ENCODE measurements at regions not wholly inside any gene's neighbourhood (a gene's known extent, or its start where the extent isn't known, plus 50 kb on each side); places are given as distances from the start of the nearest gene placed in this dataset.

DNA sequence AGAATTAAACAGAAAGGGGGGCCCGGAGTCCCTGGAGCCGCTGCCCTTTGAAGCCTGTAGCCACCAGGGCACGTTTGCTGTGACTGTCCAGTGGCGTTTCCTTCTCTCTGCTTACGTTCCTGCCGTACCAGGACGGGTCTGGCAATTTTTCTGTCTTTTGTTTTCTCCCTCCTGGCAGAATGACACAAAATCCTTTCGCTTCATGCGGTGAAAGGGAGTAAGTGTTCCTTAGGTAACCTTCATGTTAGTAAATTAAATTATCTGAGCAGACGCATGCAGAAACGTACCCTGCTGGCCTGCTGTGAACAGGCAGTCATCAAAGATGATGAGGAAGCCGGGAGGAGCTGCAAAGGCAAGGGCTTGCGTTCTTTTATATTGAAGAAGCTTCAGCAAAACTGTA lies 299.3 kb upstream of the ARGLU1 start:
- in situ Hi-C loops (cut with HindIII; ENCODE audit: low pct_ligation_motif_present, low pct_unique_long_range_greater_than_20kb, low sequenced_read_pairs): no loop called here

DNA sequence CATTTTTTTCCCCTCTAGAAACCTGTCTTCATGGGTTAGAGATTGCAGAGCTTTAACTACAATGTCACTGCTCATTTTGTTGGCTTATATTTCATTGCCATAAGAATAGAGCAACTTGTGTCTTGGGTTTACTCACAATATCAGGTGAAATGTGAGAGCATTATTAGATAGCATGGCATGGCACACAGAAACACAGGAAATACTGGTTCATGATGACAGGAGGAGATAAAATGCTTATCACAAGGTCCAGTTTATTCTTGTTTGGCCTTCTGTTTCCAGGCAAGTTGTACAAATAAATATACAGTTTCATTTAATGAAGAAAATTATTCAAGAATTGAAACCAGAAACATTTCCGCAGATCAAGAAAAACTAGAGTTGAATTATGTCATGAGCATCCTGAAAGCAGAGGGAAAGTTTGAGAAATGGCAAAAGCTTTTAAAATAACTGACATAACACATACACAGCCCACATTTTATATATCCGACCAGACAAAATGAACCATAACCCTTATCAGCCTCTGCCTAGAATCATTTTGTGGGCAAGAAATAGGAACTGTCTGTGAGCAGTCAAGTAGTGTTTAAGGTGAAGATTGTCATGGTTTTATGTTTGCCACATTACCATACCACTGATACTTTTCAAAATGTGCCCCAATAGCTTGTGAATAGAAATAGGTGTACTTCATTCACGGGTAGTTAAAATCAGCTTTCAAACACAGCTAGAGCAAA lies 297.9 kb upstream of the ARGLU1 start:
- in situ Hi-C loops (cut with HindIII; ENCODE audit: low pct_ligation_motif_present, low pct_unique_long_range_greater_than_20kb, low sequenced_read_pairs): no loop called here

More for the DNA sequence above, 299.3 kb upstream of the ARGLU1 start:
- DNase-seq: no peak

DNA sequence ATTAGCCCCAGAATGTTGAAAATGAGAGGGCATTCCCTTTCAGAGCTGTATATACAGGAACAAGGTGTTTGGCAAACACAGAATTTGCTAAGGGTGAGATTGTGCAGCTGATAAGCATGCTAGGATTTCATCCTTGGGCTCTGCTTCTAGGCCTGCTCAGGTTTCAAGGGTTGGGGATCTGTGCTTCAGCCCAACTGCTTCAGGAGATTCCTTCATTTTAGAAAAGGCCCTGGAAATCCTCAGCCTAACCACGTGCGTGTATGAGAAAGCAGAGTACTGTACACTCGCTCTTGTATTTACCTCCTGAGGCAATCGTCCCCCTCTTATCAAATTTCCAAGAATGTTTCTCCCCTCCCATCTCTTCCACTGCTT lies 291.6 kb upstream of the ARGLU1 start:
- in situ Hi-C loops (cut with HindIII; ENCODE audit: low pct_ligation_motif_present, low pct_unique_long_range_greater_than_20kb, low sequenced_read_pairs): no loop called here
- no peak for DNase-seq

More for the DNA sequence above, 297.9 kb upstream of the ARGLU1 start:
- DNase-seq: no peak

DNA sequence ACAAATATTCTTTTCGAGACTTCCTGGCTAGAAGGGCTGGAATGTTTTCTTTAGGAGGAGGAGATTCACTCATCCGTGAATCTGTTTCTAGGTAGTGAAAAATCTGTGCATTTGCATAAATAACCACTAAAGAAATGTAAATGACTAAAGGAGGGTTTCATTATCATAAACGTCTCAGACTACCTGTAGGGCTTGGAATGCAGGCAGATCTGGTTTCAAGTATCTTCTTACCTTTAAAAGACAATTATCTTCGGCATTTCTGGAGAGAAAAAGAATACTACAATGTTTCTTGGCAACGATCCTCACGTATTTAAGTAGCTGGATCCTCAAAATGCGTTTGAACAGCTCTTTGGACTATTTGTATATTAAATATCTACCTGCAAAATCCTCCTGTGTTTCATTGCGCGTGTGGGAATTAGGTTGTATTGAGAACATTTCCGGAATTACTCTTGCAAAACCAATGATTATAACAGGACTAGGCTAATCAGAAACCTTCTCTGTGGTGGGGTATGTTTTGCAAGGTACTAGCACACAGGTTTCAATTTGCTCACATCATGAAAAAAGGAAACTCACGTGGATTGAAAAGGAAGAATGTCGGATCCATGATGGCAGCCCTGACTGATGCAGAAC lies 291.1 kb upstream of the ARGLU1 start:
- in situ Hi-C loops (cut with HindIII; ENCODE audit: low pct_ligation_motif_present, low pct_unique_long_range_greater_than_20kb, low sequenced_read_pairs): no loop called here
- DNase-seq: no peak

DNA sequence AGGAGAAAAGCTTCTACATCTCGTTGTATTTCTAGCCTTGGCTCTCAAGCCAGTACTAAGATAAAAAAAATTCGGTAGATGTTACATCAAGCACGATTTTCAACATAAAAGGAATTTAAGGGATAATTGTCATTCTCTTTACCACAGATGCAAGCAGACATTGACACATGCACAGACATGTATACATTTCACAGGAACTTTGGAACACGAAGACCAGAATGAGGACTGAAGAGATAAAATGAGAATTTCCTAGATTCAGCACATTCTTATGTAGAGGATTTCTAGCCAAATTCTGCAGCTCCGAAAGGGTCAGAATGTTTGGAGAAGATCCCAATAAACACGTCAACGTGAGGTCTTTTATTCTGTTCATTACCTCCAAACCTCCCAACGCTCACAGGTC lies 284.5 kb upstream of the ARGLU1 start:
- DNase-seq: no peak
- in situ Hi-C loops (cut with HindIII; ENCODE audit: low pct_ligation_motif_present, low pct_unique_long_range_greater_than_20kb, low sequenced_read_pairs): no loop called here

DNA sequence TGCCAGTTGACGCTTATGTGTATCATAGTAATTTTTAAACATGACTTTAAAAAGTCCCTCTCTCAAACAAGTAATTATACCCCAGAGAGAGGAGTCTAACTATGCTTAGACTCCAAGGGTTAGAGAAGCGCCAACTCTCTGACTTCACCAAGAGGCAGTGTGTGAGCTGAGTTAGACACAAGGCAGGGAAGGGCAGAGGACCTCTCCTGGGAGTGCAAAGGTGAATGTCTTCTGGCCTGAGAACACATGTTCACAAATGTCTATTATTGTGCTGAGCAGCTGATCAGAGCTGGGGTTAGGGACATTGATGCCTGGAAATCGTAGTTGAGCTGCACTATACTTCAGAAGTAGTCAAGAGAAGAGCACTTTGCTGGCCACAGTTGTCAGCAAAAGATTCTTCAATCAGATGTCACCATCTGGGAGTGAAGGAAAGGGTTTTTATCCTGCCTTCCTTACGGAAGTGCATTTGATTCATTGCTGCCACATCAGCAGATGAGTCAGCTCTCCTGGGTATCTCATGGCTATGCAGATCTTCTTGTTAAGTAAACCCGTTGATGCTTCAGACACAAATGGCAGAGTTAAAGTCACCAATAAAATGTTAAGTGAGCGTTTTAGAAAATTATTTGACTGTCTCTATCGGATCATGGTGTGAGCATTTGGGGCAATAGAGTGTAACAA lies 283.2 kb upstream of the ARGLU1 start:
- DNase-seq: no peak
- in situ Hi-C loops (cut with HindIII; ENCODE audit: low pct_ligation_motif_present, low pct_unique_long_range_greater_than_20kb, low sequenced_read_pairs): no loop called here

DNA sequence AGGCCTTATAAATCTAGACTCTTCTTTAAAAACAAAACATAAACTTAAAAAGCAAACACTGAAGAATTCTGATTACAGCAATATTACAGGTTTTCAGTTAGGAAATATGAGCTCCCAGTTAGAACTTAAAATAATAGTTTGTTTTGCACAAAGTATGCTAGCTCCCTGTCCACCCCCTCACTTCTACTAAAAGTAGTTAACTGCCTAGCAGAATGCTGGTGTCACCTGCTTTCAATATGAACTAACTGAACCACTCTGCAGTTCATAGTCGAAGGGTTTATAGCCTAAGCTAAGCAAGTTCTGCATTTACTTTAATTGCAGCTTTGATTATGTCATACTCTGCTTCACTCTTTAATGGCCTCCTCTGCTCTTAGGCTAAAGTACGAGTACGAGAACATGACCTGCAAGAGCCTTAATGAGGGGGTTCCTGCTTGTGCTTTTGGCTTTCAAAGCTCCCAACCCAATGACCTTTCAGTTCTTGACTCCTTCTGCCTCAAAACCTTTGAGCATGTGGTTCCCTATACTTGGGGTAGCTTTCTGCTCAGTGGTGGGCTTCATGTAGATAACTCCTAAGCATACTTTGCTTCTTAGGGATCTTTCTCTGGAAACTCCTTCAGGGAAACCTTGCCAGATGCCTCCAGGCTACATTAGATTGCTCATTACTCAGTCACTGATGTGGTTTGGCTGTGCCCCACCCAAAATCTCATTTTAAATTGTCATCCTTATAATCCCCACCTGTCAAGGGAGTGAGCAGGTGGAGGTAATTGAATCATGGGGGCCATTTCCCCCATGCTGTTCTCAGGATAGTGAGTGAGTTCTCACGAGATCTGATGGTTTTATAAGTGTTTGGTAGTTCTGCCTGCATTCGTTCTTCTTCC lies 278.9 kb upstream of the ARGLU1 start:
- no peak for DNase-seq
- in situ Hi-C loops (cut with HindIII; ENCODE audit: low pct_ligation_motif_present, low pct_unique_long_range_greater_than_20kb, low sequenced_read_pairs): no loop called here

DNA sequence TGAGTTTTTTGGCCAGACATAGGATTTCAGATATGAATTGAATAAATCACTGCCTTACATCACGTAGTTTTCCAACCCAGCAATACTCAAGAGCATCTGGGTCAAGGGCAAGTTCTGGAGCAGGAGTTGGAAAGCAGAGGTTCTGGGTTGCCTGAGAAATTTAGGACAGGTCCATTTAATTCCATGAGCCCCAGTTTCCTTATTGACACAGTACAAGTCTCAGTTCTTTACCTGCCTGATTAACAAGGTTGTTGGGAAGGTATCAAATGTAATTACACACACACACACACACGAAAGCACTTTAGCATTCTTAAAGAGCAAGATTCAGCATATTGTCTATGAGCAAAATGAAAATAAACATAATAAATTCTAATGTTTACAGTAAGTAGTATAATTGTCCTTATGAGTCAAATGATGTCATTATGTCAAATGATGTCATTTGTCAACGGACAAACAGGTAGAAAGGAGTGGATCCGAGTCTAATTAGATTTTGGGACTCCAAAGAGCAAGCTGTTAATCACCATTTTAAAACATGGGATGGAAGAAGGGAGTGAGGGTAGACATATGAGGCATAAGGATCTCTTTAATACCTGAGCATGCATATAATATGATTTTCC lies 268.4 kb upstream of the ARGLU1 start:
- in situ Hi-C loops (cut with HindIII; ENCODE audit: low pct_ligation_motif_present, low pct_unique_long_range_greater_than_20kb, low sequenced_read_pairs): no loop called here
- DNase-seq: no peak

DNA sequence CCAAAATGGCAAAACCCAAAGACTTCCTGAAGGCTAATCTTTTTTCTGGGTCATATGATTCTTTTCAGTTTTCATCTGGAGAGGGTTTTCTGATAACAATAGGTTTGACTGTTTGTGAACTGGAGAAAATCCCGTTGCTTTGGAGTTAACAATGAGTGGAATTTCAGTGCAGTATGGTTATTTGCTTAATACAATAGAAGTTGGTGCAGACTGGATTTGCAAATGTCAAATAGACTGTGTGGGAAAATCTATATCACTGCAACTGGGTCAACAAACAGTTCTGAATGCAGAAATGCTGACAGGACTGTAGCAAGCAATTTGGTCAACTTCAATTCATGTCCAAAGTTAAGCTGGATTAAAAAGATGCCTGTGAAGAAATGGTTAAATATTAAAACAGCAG lies 267.5 kb upstream of the ARGLU1 start:
- in situ Hi-C loops (cut with HindIII; ENCODE audit: low pct_ligation_motif_present, low pct_unique_long_range_greater_than_20kb, low sequenced_read_pairs): no loop called here
- no peak for DNase-seq

DNA sequence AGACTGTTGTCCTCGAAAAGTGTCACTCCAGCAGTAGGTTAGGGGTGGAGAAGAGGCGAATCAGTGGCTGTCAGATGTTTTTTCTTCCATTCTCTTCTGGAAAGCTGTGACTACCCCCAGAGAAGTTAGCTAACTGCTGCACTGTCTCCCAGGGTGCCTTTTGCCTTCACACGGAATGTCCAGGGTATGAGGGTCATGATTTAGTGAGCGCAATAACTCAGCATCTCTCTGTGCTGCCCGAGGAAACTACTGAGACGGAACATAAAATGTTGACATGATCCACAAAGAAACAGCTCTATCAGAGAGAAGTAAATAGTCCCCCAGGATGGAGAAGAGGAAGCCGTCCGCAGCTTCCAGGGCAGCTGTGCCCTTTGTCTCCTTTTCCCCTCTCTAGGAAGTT lies 254.0 kb upstream of the ARGLU1 start:
- no peak for DNase-seq
- in situ Hi-C loops (cut with HindIII; ENCODE audit: low pct_ligation_motif_present, low pct_unique_long_range_greater_than_20kb, low sequenced_read_pairs): no loop called here

DNA sequence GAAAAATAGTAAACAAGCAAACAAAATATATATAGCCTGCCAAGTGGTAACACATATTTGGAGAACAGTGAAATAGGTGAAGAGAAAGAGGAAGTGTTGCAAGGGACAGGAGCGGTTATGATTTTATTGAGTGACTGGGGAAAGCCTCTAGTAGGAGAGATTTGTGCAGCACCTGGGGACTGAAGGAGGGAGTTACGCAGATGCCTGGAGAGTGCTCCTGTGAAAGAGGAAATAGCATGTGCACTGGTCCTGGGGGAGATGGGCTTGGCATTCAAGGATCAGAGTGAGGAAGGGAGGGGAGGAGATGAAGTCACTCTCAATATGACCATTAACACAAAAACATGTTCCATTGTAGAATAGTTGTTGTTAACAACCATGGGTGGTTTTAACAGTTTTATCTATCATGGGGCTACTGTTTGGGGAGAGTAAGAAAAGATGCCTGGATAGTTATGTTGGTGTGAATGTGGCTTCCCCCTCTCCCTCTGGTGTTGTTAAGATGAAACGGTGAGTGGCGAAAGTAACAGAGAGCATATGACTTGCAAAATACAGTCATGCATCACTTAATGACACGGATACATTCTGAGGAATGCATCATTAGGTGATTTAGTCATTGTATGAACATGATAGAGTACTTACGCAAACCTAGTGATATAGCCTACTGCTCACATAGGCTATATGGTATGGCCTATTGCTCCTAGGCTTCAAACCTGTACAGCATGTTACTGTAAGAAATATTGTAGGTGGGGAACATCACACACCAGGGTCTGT lies 251.7 kb upstream of the ARGLU1 start:
- no peak for DNase-seq
- in situ Hi-C loops (cut with HindIII; ENCODE audit: low pct_ligation_motif_present, low pct_unique_long_range_greater_than_20kb, low sequenced_read_pairs): no loop called here

DNA sequence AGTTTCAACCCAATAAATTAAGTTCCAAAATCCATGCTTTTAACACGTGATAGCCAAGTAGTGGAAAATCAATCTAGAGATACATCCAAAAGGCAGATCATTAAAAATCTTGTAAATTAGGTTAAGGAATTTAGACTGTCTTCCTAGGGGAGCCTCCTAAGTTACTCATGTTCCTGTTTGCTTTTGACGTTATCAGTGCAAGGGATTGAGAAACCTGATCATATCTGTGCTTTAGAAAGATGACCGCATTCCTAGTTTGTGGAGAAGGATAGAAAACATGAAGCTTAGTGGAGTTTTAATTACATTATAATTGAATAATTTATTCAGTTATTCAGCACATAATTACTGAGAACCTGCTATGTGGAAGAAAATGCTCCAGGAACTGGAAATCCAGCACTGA lies 251.0 kb upstream of the ARGLU1 start:
- in situ Hi-C loops (cut with HindIII; ENCODE audit: low pct_ligation_motif_present, low pct_unique_long_range_greater_than_20kb, low sequenced_read_pairs): no loop called here
- DNase-seq: no peak

DNA sequence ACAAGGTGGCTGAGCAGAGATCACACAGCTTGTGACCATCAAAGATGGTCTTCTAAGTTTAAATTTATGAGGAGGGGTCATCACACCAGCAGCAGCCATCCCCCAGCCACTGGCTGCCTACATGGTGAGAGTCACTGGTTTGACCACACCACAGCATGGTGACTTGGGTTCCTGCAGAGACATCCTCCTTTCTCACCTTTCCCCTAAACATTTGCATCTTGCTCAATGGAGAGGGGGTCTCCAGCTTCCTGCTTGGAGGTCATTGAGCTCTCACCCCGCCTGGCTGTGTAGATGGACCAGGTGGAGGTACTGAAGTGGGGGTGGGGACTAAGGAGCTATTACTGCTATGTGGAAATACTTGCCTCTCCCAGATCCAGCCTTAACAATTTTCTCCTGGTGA lies 247.6 kb upstream of the ARGLU1 start:
- in situ Hi-C loops (cut with HindIII; ENCODE audit: low pct_ligation_motif_present, low pct_unique_long_range_greater_than_20kb, low sequenced_read_pairs): no loop called here
- DNase-seq: no peak

DNA sequence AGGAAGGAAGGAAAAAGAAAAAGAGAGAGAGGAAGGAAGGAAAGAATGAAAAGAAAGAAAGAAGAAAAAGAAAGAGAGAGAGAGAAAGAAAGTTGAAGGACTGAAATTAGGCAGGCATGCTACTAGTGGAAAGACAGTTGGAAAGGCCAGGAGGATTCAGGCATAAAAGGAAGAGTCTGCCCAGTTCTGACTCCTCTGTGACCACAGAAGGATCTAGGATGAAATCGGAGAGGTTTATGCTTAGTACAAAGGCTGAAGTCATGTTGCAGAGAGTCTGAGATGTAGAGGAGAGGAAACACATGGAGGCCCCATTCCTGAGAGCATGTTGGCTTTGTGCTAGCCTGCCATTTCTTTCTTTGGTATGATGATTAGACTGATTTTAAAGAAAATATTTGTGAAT lies 246.5 kb upstream of the ARGLU1 start:
- in situ Hi-C loops (cut with HindIII; ENCODE audit: low pct_ligation_motif_present, low pct_unique_long_range_greater_than_20kb, low sequenced_read_pairs): no loop called here
- DNase-seq: no peak

DNA sequence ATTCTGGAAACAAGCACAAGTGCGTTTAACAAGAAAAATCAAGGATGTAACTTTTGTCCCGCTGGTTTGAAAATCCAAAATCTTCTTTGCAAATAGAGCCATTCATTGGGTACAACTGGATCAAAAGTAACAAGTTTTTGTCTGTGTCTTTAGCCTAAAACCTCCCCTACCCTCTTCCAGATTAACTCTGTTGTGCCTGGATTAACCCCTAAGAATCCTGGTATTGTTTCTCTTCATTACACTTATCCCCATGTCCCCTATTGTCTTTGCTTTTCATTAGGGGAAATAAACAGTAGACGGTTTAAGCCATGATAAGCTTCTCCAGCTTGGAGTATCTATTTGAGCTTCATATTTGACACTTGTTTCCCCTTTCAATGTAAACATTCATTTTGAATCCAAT lies 242.1 kb upstream of the ARGLU1 start:
- DNase-seq: no peak

DNA sequence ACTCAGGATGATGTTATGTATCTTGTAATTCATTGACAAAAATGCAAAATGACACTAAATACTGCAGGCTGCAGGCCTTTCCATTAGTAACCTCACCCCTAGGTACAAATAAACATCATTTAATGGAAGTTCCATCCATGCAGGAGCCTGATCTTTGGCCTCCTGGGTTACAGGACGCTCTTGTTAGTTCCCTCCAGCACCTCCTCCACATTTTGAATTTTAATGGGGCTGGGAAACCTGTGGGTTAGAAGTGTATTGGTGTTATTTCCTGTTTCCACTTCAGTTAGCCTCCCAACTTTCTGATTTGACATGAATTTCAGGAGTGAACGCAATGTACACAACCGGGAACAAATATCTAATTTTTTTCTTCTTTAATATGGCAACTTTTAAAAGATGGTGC lies 237.1 kb upstream of the ARGLU1 start:
- in situ Hi-C loops (cut with HindIII; ENCODE audit: low pct_ligation_motif_present, low pct_unique_long_range_greater_than_20kb, low sequenced_read_pairs): no loop called here
- DNase-seq: no peak

More for the DNA sequence above, 242.1 kb upstream of the ARGLU1 start:
- in situ Hi-C loops (cut with HindIII; ENCODE audit: low pct_ligation_motif_present, low pct_unique_long_range_greater_than_20kb, low sequenced_read_pairs): no loop called here

DNA sequence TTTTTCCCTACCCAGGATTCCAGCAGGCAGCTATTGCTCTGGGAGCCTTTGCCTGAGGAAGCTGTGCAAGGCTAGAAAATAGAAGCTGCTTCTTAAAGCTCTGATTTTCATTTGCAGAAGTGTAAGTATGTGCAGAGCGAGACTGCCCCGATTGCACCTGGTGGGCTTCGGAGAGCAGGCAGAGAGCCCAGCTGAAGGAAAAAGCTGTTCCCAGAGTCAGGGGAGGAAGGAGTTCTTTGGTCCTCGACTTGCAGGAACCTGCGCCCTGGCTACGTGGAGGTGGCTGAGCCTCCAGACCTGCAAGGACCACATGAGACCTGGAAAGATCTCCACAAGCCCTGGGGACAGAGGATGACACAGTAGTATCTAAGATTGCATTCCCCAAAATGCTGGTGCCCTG lies 235.0 kb upstream of the ARGLU1 start:
- in situ Hi-C loops (cut with HindIII; ENCODE audit: low pct_ligation_motif_present, low pct_unique_long_range_greater_than_20kb, low sequenced_read_pairs): no loop called here
- DNase-seq: no peak

DNA sequence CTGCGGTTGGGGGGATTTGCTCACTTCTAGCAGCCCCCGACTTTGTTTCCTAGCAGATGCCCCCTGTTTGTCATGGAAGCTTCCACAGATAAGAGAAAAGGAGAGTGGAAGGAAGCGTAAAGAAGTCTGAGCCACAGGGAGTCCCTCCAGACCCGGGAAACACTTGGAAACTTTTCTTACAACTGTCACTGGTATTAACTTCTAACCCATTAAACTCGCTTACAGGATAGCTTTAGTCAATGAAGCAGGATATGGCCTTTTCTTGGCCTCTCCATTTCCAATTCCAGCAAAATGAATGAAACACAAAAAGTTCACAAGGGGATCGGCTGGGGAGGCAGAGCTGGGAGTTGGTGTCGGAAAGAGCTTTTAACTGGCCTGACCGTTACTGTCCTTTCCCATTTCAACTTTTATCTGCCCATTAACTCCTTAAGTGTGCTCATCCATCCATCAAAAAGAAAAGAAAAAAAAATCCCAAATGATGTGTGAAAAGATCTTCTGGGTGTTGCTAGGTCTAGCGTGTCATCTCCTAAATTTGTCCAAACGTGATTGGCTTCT lies 231.9 kb upstream of the ARGLU1 start:
- DNase-seq: no peak
- in situ Hi-C loops (cut with HindIII; ENCODE audit: low pct_ligation_motif_present, low pct_unique_long_range_greater_than_20kb, low sequenced_read_pairs): no loop called here

All from ACHN (cell line).